ENCODE measurements at regions not wholly inside any gene's neighbourhood (a gene's known extent, or its start where the extent isn't known, plus 50 kb on each side); places are given as distances from the start of the nearest gene placed in this dataset.

GRCh38 chr15:61764141-61764540 is 296.1 kb downstream of the VPS13C start:
- Histone ChIP-seq H3K79me2 (replicated peaks; ENCODE audit: insufficient read depth, low read length) (no peaks in the 10 kb centered on the region), H3F3A (ENCODE audit: insufficient read depth, low read length, poor library complexity, severe bottlenecking) (no peaks in the 10 kb centered on the region), H3K36me3 (ENCODE audit: insufficient read depth, low read length) (no peaks in the 10 kb centered on the region), H3K4me2 (ENCODE audit: low read length) (no peak overlapping the region), H3K27ac (ENCODE audit: low read length) (no peak overlapping the region), H3K4me3 (ENCODE audit: low read length) (no peak overlapping the region), H2AFZ (ENCODE audit: low read depth, low read length) (no peak overlapping the region), H4K20me1 (ENCODE audit: insufficient read depth) (no peaks in the 10 kb centered on the region), H3K9me2 (ENCODE audit: insufficient read depth, low read length) (no peaks in the 10 kb centered on the region), H3K9me3 (ENCODE audit: low read length) (no peaks in the 10 kb centered on the region), H3K27me3 (ENCODE audit: insufficient read depth, low read depth, low read length) (no peaks in the 10 kb centered on the region), H3K9ac (ENCODE audit: low read length) (no peak overlapping the region)
- no peak for TF ChIP-seq EP300 (conservative IDR thresholded peaks at IDR 0.05; ENCODE audit: poor library complexity, severe bottlenecking)
- TF ChIP-seq, protein P1, sequence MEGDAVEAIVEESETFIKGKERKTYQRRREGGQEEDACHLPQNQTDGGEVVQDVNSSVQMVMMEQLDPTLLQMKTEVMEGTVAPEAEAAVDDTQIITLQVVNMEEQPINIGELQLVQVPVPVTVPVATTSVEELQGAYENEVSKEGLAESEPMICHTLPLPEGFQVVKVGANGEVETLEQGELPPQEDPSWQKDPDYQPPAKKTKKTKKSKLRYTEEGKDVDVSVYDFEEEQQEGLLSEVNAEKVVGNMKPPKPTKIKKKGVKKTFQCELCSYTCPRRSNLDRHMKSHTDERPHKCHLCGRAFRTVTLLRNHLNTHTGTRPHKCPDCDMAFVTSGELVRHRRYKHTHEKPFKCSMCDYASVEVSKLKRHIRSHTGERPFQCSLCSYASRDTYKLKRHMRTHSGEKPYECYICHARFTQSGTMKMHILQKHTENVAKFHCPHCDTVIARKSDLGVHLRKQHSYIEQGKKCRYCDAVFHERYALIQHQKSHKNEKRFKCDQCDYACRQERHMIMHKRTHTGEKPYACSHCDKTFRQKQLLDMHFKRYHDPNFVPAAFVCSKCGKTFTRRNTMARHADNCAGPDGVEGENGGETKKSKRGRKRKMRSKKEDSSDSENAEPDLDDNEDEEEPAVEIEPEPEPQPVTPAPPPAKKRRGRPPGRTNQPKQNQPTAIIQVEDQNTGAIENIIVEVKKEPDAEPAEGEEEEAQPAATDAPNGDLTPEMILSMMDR (IDR thresholded peaks at IDR 0.05; ENCODE audit: poor library complexity, severe bottlenecking): no peak
- TF ChIP-seq, protein P2, sequence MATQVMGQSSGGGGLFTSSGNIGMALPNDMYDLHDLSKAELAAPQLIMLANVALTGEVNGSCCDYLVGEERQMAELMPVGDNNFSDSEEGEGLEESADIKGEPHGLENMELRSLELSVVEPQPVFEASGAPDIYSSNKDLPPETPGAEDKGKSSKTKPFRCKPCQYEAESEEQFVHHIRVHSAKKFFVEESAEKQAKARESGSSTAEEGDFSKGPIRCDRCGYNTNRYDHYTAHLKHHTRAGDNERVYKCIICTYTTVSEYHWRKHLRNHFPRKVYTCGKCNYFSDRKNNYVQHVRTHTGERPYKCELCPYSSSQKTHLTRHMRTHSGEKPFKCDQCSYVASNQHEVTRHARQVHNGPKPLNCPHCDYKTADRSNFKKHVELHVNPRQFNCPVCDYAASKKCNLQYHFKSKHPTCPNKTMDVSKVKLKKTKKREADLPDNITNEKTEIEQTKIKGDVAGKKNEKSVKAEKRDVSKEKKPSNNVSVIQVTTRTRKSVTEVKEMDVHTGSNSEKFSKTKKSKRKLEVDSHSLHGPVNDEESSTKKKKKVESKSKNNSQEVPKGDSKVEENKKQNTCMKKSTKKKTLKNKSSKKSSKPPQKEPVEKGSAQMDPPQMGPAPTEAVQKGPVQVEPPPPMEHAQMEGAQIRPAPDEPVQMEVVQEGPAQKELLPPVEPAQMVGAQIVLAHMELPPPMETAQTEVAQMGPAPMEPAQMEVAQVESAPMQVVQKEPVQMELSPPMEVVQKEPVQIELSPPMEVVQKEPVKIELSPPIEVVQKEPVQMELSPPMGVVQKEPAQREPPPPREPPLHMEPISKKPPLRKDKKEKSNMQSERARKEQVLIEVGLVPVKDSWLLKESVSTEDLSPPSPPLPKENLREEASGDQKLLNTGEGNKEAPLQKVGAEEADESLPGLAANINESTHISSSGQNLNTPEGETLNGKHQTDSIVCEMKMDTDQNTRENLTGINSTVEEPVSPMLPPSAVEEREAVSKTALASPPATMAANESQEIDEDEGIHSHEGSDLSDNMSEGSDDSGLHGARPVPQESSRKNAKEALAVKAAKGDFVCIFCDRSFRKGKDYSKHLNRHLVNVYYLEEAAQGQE (IDR thresholded peaks at IDR 0.05; ENCODE audit: borderline replicate concordance): no peak
- no peak for TF ChIP-seq TAF1 (IDR thresholded peaks at IDR 0.05; ENCODE audit: low read depth)
- no peak for TF ChIP-seq POLR2AphosphoS5 (IDR thresholded peaks at IDR 0.05)
- TF ChIP-seq EZH2 (IDR thresholded peaks at IDR 0.05; ENCODE audit: borderline replicate concordance, insufficient read depth, low read length, poor library complexity, severe bottlenecking): no peak
- TF ChIP-seq MXI1 (conservative IDR thresholded peaks at IDR 0.05; ENCODE audit: poor library complexity, severe bottlenecking): no peak
- no peak for TF ChIP-seq SMC3 (conservative IDR thresholded peaks at IDR 0.05; ENCODE audit: poor library complexity)
- TF ChIP-seq RAD21 (conservative IDR thresholded peaks at IDR 0.05): no peak

- no peaks in the 10 kb centered on the region for H4K20me1 ChIP-seq (ENCODE audit: insufficient read depth)
- no peak overlapping the region for H3K27ac ChIP-seq (ENCODE audit: low read length)
- H3K4me2 ChIP-seq (ENCODE audit: low read length): no peak overlapping the region
- H3K4me3 ChIP-seq (ENCODE audit: low read length): no peak overlapping the region
- H3K9me3 ChIP-seq (ENCODE audit: low read length): no peaks in the 10 kb centered on the region
- H3K27me3 ChIP-seq (ENCODE audit: insufficient read depth, low read depth, low read length): no peaks in the 10 kb centered on the region
- no peaks in the 10 kb centered on the region for H3K36me3 ChIP-seq (ENCODE audit: insufficient read depth, low read length)
- no peaks in the 10 kb centered on the region for H3K79me2 ChIP-seq (replicated peaks; ENCODE audit: insufficient read depth, low read length)
- TF ChIP-seq TAF1 (IDR thresholded peaks at IDR 0.05; ENCODE audit: low read depth) (no peak), EZH2 (IDR thresholded peaks at IDR 0.05; ENCODE audit: borderline replicate concordance, insufficient read depth, low read length, poor library complexity, severe bottlenecking) (no peak), EP300 (conservative IDR thresholded peaks at IDR 0.05; ENCODE audit: poor library complexity, severe bottlenecking) (no peak), MXI1 (conservative IDR thresholded peaks at IDR 0.05; ENCODE audit: poor library complexity, severe bottlenecking) (no peak), RAD21 (conservative IDR thresholded peaks at IDR 0.05) (no peak), SMC3 (conservative IDR thresholded peaks at IDR 0.05; ENCODE audit: poor library complexity) (no peak), POLR2AphosphoS5 (IDR thresholded peaks at IDR 0.05) (no peak)
- TF ChIP-seq, protein P2 (IDR thresholded peaks at IDR 0.05; ENCODE audit: borderline replicate concordance): no peak
- TF ChIP-seq, protein P1 (IDR thresholded peaks at IDR 0.05; ENCODE audit: poor library complexity, severe bottlenecking): no peak
- H3K9me2 ChIP-seq (ENCODE audit: insufficient read depth, low read length): no peaks in the 10 kb centered on the region
- H3F3A ChIP-seq (ENCODE audit: insufficient read depth, low read length, poor library complexity, severe bottlenecking): no peaks in the 10 kb centered on the region
- no peak overlapping the region for H3K9ac ChIP-seq (ENCODE audit: low read length)
- no peak overlapping the region for H2AFZ ChIP-seq (ENCODE audit: low read depth, low read length)
Measured at GRCh38 chr15:61762676-61763075, 297.6 kb downstream of the VPS13C start.

All from neural cell (in vitro differentiated cells).